ENCODE measurements at regions not wholly inside any gene's neighbourhood (a gene's known extent, or its start where the extent isn't known, plus 50 kb on each side); places are given as distances from the start of the nearest gene placed in this dataset.

GRCh38 chr14:97349463-97349862 is 552.3 kb downstream of the VRK1 start:
- no peak for TF ChIP-seq TCF7 (IDR thresholded peaks at IDR 0.05; ENCODE audit: low read depth)
- no peak for TF ChIP-seq ZSCAN25 (CRISPR knock-in tag; IDR thresholded peaks at IDR 0.05)
- TF ChIP-seq KDM5A (IDR thresholded peaks at IDR 0.05; ENCODE audit: borderline replicate concordance, low read length): no peak
- no peak for TF ChIP-seq SOX6 (IDR thresholded peaks at IDR 0.05)
- no peak for TF ChIP-seq SOX6 (CRISPR knock-in tag; IDR thresholded peaks at IDR 0.05)
- TF ChIP-seq CBX1 (IDR thresholded peaks at IDR 0.05; ENCODE audit: low read depth): no peak
- TF ChIP-seq ZBTB2 (CRISPR knock-in tag; IDR thresholded peaks at IDR 0.05; ENCODE audit: low read depth): no peak
- TF ChIP-seq ZUFSP (CRISPR knock-in tag; IDR thresholded peaks at IDR 0.05; ENCODE audit: borderline replicate concordance): no peak
- TF ChIP-seq TRIM24 (CRISPR knock-in tag; IDR thresholded peaks at IDR 0.05): no peak
- no peak for TF ChIP-seq KAT2B (IDR thresholded peaks at IDR 0.05; ENCODE audit: borderline replicate concordance, low read depth, low read length)
- no peak for TF ChIP-seq PPARG (CRISPR knock-in tag; conservative IDR thresholded peaks at IDR 0.05)
- TF ChIP-seq AKNA (CRISPR knock-in tag; IDR thresholded peaks at IDR 0.05; ENCODE audit: borderline replicate concordance): no peak
- no peak for TF ChIP-seq NR2F2 (IDR thresholded peaks at IDR 0.05; ENCODE audit: borderline replicate concordance, low read depth)
- Histone ChIP-seq H3K4me2 (ENCODE audit: low read depth, low read length) (no peak overlapping the region), H3K9ac (ENCODE audit: insufficient read depth, low read depth, low read length) (no peak overlapping the region), H3K27me3 (ENCODE audit: control insufficient read depth in 1 of 2, insufficient read depth in 2 of 2, low read length in 2 of 2) (no peaks in the 10 kb centered on the region), H3K79me2 (ENCODE audit: insufficient read depth, low read length) (no peaks in the 10 kb centered on the region), H3K36me3 (replicated peaks in 1 of 2; ENCODE audit: control insufficient read depth in 1 of 2, insufficient read depth in 2 of 2, low read length in 2 of 2) (no peaks in the 10 kb centered on the region), H3K4me1 (ENCODE audit: insufficient read depth, low read length) (peaks cover 12% of the 10 kb centered on the region), H2AFZ (ENCODE audit: low read length) (no peak overlapping the region), H4K20me1 (ENCODE audit: insufficient read depth, low read length) (no peaks in the 10 kb centered on the region), H3K27ac (ENCODE audit: extremely low read length, insufficient read depth, low read length) (no peak overlapping the region), H3K9me3 (ENCODE audit: low read length) (peaks cover 39% of the 10 kb centered on the region), H3K4me3 (replicated peaks in 1 of 3; ENCODE audit: insufficient read depth in 1 of 3, low read depth in 2 of 3, low read length in 3 of 3) (no peak overlapping the region)
- FAIRE-seq: no peak
- 2% methylated on average over 2 of the region's 3 CpGs for WGBS (ENCODE audit: low lambda C conversion rate)
- in situ Hi-C loops (cut with HindIII; ENCODE audit: extremely low pct_ligation_motif_present, low pct_unique_long_range_greater_than_20kb) (no loop called here), intact Hi-C loops (cut with micrococcal nuclease; ENCODE audit: unreplicated experiment) (no loop called here)
- ChIA-PET POLR2A (no interaction called here), CTCF (ENCODE audit: low intra/inter-chr PET ratio, low total read pairs) (no interaction called here)
- DNase-seq (ENCODE audit: low spot score): no peak
- BruUV-seq (replicated peaks): no TSS peak
- ATAC-seq: no peak

Measured in HepG2 (cell line).